ENCODE measurements at regions not wholly inside any gene's neighbourhood (a gene's known extent, or its start where the extent isn't known, plus 50 kb on each side); places are given as distances from the start of the nearest gene placed in this dataset.

DNA sequence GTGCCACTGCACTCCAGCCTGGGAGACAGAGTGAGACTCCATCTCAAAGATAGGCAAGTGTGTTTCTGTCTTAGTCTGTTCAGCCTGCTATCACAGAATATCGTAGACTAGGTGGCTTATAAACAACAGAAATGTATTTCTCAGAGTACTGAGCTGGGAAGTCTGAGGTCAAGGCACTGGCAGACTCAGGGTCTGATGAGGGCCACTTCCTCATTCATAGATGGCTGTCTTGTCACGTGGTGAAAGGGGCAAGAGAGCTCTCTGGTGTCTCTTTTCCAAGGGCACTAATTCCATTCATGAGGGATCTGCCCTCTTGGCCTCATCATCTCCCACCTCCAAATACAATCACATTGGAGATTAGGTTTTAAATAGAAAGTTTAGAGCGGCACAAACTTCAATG lies 95.6 kb upstream of the PHACTR3 start:
- DNase-seq, result no peak

DNA sequence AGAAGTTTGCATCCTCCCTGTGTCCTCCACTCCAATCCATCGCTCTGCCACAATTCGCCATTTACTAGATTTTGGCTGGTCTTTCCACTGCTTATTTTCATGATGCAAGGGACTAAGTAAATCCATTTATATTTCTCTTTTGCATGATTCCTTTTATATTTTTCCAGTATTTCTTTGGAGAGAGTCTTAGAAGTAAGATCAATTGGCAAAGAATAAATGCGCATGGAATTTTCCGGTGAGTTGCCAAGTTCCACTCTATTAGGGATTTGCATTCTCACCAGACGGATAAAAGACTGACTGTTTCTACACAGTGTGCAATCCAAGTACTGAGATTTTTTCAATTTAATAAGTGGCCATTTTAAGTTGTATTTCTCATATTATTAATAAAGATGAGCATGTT lies 91.7 kb upstream of the PHACTR3 start:
- no peak for DNase-seq

DNA sequence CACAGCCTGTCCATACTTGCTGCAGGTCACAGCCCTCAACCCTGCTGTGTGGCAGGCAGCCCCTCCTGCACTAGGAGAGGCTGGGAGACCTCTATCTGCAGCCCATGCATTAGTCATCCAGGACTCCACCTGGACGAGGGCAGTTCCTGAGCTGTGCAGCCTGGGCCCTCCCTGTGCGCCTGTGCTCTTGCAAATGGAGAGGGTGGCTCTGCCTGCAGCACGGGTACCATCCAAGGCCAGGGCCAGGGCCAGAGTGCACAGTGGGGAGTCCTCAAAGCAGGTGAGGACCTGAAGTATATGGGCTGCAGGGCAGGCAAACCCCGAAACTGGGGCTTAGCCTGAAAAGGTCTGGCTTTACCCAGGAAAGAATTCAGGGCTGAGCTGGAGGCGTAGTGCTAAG lies 89.8 kb upstream of the PHACTR3 start:
- DNase-seq, result no peak

DNA sequence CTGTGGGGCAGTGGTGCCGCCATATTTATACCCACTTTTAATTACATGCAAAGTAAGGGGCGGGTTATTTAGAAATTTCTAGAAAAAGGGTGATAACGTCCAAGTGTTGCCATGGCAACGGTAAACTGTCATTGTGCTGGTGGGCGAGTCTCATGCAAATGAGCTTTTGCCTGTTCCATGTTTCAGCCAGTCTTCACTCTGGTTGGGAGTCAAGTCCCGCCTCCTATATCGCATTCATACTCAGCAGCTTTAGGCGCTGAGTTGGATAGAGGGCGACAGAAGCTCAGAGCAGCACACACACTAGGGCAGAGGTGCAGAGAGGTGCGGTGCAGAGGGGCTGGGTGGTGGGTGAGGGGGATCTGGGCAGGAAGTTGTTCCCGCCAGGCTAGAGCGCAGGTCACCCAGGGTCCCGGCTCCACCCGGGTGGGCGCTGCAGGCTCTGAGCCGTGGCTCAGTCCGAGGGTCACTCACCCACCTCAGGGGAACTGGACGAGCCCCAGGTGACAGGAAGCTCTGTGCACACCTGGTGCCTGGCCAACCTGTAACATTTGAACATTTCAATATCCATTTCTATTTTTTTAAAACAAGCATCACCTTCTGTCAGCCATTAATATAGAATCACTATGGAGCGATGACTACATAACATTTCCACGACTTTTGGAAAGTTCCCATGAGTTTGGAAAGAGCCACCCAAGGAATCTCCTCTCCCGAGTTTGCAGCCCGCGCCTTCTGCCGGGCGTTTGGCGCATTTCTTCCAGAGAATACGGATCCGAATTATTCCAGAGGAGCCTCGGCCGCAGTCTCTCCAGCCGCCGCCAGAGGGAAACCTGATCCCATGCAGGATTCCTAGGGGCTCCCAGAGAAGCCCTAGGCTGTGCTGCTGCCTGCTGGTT lies 89.1 kb upstream of the PHACTR3 start:
- peak; percentile 65 for DNase-seq

DNA sequence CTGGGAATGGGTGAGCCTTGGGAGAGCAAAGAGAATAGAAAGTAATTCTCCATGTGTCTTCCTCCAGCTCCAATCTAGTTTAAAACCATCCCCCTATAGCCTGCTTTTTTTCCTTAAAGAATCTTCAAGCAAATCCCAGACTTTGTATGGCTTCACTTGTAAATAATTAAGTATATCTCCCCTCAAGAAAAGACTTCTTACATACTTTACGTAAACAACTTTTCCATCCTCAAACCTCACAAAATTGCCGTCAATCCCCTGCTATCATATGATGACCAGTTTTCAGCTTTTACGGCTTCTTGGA lies 88.5 kb upstream of the PHACTR3 start:
- DNase-seq, result no peak

DNA sequence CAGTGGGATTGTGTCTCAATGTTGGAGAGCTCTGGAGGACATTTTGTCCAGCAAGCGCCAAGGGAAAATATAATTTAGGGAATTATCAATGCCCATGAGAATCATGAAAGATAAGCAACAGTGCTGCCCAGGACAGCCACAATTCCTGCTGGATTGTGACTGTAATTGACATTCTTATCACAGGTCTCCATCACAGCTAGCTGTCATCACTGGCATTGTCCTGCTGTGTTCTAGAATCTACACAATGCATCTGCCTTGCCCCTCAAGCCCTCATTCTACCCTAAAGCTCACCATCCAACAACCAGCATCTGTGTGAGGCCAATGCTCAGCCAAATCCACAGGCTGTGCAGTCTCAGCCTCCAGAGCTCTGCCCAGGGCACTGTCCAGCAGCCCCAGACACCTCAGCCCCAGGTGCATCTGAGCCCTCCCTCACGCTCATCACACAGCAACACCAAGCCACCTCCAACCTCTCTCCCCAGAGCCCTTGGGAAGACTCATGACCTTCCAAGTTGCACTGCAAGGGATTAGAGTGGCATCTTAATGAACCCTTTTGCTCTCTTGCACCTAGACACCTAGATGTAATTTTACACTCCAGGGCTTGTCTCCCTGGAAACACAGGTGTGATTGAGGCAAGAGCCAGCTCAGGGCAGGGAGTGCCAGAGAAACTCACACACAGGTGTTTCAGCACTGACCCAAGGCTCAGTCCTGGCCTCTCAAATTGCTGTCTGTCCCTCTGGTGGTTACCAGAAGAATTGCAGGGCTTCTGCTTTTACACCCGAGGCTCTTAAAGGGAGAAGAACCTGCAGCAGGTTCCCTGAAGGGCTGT lies 85.2 kb upstream of the PHACTR3 start:
- peak; percentile 43 for DNase-seq

DNA sequence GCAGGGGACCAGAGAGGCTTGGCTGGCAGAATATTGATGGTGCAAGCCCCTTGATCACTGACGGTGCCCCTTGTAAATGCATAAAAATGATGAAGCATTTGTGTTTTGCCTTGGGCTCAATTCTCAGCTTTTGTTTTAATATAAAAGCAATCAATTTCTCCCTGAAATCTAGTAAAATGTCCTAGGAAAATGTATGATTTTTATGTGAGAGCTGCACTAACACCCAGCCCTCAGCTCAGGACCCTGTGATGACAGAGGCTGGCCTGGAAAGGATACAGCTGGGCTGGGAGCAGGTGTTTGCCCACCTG lies 84.7 kb upstream of the PHACTR3 start:
- DNase-seq, result no peak

DNA sequence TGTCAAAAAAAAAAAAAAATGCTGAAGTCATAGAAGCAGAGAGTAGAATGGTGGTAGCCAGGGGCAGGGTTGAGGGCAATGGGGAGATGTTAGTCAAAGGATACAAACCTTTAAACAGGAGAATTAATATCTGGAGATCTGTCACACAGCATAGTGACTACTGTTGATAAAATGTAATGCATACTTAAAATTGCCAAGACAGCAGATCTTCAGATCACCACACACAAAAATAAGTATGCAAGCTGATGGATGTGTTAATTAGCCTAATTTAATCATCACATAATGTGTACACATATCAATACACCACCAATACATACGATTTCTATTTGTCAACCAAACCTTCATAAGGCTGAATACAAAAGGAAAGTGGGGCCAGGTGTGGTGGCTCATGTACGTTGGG lies 83.5 kb upstream of the PHACTR3 start:
- no peak for DNase-seq

DNA sequence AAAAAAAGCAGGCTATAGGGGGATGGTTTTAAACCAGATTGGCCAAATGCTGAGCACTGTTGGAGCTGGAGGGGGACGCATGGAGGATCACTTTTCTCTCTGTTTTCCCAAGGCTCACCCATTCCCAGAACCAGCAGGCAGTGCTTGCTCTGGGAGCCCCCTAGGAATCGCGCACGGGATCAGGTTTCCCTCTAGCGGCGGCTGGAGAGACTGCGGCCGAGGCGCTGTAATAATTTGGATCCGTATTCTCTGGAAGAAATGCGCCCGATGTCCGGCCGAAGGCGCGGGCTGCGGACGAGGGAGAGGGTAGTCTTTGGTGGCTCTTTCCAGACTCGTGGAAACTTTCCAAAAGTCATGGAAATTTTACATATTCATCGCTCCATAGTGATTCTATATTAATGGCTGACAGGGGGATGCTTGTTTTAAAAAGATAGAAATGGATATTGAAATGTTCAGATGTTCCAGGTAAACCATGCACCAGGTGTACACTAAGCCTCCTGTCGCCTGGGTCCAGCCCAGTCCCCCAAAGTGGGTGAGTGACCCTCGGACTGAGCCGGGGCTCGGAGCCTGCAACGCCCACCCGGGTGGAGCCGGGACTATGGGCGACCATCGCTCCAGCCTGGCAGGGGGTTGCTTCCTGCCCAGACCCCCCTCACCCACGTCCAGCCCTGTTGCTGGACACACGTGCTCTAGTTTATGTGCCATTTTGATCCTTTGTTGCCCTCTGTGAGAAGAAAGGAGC lies 78.7 kb upstream of the PHACTR3 start:
- DNase-seq, result peak; percentile 58

DNA sequence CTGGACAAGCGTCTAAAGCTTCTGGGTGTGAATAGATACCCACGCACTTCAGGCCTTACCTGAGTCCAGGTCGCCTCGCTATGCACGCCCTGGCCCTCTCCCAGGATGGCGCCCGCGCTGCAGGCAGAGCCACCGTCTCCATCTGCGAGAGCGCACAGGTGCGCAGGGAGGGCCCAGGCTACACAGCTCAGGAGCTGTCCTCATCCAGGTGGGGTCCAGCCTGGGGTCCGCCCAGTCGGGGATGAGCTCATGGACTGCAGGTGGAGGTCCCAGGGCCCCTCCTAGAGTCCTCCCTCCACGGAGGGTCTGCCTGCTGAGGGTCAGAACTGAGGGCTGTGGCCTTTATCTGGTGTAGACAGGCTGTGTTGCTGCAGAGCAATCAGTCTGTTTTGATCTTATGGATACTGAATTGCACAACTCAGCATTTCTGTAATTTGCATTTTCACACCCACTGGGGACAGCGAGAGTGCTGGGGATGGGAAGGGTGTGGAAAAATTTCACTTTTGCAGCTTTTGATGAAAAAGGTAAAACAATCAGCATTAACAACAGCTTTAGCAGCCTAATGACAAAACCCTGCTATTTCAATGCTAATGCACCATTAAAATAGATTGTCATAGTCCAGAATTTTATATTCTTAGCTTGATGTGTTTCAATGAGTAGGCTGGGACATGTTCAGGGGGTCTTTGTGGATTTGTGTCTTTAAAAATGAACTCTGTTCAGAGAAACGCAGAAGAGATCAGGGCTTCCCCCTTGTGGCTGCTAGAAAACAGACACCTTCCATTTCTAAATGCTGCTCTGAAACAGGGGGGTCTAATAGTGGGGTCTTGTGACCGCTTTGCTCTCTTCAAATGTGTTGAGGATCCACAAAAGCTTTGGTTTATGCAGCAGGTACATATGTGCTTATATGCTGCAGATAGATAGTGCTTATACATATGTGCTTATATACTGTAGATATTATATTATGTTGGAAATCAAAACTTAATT lies 77.8 kb upstream of the PHACTR3 start:
- no peak for DNase-seq

DNA sequence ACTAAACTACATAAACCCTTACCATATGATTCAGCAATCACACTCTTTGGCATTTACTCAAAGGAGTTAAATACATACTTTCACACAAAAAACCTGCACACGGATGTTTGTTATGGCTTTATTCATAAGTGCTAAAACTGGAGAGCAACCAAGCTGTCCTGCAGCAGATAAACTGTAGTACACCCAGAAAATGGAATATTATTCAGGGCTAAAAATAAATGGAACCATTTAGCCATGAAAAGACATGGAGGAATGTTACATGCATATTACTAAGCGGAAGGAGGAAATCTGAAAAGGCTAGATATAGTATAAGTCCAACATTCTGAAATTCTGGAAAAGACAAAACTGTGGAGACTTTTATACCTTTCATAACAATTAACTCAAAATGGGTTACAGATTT lies 73.6 kb upstream of the PHACTR3 start:
- no peak for DNase-seq

DNA sequence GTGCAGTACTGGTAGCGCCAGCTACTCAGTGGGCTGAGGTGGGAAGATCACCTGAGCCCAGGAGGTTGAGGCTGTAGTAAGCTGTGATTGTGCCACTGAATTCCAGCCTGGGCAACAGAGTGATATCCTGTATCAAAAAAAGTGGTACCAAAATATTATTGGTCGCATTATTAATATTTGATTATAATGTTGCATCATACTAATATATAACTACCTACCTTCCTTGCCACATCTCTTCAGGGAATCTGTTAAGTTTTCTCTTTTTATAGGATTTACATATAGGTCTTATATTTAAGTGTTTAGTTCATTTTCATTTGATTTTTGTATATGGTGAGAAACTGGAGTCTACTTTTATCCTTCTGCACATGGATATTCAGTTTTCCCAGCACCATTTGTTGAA lies 66.3 kb upstream of the PHACTR3 start:
- no peak for DNase-seq

DNA sequence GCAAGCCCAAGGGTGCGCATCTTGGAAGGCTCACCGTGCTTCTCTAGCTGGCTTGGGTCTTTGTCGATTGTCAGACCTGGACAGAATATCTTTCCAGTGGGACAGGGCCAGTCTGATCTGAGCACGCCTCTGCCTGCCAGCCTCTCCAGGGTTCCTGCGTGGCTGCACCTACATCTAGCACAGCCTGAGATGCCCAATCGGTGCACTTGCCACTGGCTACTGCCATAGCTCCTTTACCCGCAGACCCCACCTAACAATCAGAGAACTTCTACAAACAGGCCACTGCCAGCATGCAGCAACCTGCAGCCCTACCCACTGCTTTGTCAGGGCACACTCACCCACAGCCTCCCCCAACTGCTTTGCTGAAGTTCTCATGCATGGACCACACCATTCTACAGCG lies 56.7 kb upstream of the PHACTR3 start:
- DNase-seq, result no peak
